Bronchial epithelial cell (primary cell): ENCODE measurements at regions not wholly inside any gene's neighbourhood (a gene's known extent, or its start where the extent isn't known, plus 50 kb on each side); places are given as distances from the start of the nearest gene placed in this dataset.

Source experiments
- DNase-seq: peaks from one replicate; pipeline ENCODE4 v3.0.0-alpha.2; 2010; ENCODE audit warnings: low read depth
- FAIRE-seq: peaks from 2 replicates; lab custom pipeline; 2011; peaks lifted over from hg19 to GRCh38; lab: Jason Lieb, UNC
- H3K27me3 ChIP-seq: 2 replicates; pipeline ENCODE4 v1.5.1; 2011; ENCODE audit warnings: low read length; ENCODE audit not compliant: control insufficient read depth, insufficient read depth
- H3K36me3 ChIP-seq: 2 replicates; pipeline ENCODE4 v1.5.1; 2011; ENCODE audit warnings: low read length; ENCODE audit not compliant: control insufficient read depth, insufficient read depth
- H3K4me3 ChIP-seq: 2 replicates; pipeline ENCODE4 v1.5.1; 2011; ENCODE audit warnings: mild to moderate bottlenecking, low read depth, low read length, control low read depth
- TF ChIP-seq, protein P1 (sequence below): IDR thresholded peaks from 2 replicates; pipeline ENCODE4 v1.5.1; 2011; ENCODE audit warnings: mild to moderate bottlenecking, moderate library complexity, low read length, control low read depth, inconsistent platforms; ENCODE audit not compliant: insufficient read depth, severe bottlenecking

DNA sequence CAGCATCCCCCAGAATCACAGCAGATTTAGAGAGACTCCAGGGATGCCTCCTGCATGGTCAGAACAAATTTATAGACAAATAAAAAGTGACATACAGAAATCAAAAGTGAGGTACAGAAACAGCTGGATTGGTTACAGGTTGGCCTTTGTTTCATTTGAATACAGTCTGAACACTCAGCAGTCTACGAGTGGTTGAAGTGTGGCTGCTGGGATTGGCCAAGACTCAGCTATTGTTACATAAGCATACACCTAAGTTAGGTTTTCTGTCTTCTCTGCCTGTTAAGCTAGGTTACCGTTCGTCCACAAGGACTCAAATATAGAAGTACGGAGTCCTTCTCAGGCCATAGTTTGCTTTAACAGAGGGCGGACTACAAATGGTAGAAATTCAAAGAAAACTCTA is 262.4 kb upstream of the SLC14A2 start:
- TF ChIP-seq, protein P1, sequence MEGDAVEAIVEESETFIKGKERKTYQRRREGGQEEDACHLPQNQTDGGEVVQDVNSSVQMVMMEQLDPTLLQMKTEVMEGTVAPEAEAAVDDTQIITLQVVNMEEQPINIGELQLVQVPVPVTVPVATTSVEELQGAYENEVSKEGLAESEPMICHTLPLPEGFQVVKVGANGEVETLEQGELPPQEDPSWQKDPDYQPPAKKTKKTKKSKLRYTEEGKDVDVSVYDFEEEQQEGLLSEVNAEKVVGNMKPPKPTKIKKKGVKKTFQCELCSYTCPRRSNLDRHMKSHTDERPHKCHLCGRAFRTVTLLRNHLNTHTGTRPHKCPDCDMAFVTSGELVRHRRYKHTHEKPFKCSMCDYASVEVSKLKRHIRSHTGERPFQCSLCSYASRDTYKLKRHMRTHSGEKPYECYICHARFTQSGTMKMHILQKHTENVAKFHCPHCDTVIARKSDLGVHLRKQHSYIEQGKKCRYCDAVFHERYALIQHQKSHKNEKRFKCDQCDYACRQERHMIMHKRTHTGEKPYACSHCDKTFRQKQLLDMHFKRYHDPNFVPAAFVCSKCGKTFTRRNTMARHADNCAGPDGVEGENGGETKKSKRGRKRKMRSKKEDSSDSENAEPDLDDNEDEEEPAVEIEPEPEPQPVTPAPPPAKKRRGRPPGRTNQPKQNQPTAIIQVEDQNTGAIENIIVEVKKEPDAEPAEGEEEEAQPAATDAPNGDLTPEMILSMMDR = no peak
- FAIRE-seq (no peak), DNase-seq (peak; percentile 41)
- no peak overlapping the region for H3K4me3 ChIP-seq
- no peaks in the 10 kb centered on the region for H3K36me3 ChIP-seq
- no peaks in the 10 kb centered on the region for H3K27me3 ChIP-seq

DNA sequence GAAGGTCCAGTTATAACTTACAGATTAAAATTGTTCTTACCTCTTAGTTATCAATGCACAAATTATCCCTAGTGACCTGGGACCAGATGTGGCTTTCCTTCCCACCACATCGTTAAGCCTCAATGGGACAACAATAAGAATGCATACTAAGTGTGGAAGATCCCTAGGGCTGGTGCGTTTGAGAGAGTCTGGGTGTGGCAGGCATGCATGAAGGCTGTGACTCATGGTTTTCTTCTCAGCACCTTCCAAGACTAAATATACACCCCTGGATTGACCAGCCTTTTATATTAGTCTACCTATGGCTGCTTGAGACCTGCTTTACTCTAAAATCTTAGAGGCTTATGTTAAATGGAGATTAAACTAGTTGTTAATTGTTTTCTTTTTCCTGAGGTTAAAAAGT is 261.7 kb upstream of the SLC14A2 start:
- H3K4me3 ChIP-seq = no peak overlapping the region
- no peaks in the 10 kb centered on the region for H3K36me3 ChIP-seq
- FAIRE-seq = peak; percentile 43
- DNase-seq = peak; percentile 84
- TF ChIP-seq, protein P1 = no peak
- H3K27me3 ChIP-seq = no peaks in the 10 kb centered on the region

DNA sequence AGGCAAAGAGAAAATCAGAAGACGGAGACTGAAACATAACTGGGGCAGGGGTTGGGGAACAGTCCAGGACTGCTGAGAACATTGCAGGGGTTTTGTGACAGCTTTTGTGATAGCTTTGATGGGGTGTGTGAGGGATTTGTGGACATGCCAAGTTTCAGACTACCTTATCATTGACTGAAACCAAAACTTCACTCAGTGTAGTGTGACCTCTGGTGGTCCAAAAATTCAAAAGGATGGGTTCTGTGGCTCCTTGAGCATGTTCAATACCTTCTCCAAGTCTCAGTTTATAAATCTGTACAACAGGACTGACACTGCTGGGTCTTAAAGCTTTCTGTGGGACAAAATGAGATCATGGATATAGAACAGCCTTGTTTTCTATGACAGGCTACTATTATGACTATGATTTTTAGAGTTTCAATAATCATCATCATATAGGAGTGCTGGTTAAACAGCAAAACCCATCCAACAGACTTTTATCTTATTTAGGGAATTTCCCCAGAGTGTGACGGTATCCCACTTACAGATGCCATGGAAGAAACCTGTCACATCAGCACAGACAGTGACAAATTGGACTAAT is 259.2 kb upstream of the SLC14A2 start:
- H3K4me3 ChIP-seq = no peak overlapping the region
- DNase-seq = no peak
- no peaks in the 10 kb centered on the region for H3K36me3 ChIP-seq
- FAIRE-seq = peak; percentile 86
- TF ChIP-seq, protein P1 = no peak
- H3K27me3 ChIP-seq = no peaks in the 10 kb centered on the region

DNA sequence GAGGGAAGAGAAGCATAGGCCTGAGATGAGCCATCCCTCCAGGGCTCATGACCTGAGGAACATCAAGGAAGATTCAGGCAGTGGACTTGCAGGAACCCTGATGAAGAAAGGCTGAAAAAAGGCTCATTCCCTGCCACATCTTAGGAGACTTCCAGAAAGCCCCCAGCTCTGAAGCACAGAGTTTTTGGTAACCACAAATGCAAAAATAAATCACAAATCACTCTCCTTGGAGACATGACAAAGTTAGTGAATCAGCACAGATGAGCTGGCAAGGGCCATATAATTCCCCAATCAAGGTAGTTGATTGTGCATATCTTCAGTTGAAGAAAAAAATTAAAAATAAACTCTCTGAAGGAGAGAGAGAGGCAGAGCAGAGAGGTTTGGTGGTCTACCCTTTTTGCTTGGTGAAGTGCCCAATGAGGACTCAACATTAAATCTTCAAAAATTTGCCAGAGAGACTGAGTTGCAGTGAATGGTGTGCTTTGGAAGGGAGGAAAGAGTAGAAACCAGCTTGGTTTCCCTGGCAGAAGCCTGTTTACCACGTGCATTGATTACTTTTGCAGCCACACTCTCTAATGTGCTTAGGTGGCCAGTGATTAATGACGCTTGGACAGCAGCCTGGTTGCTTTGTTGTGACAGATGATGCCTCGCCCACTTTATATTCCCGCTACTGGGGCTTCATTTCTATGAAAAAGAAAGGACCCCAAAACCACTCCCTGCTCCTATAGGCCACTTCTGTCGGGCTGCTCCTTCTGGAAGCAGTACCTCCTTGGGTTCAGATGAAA is 257.4 kb upstream of the SLC14A2 start:
- TF ChIP-seq, protein P1 = no peak
- no peak for FAIRE-seq
- H3K27me3 ChIP-seq = no peaks in the 10 kb centered on the region
- DNase-seq = no peak
- H3K36me3 ChIP-seq = no peaks in the 10 kb centered on the region
- no peak overlapping the region for H3K4me3 ChIP-seq

DNA sequence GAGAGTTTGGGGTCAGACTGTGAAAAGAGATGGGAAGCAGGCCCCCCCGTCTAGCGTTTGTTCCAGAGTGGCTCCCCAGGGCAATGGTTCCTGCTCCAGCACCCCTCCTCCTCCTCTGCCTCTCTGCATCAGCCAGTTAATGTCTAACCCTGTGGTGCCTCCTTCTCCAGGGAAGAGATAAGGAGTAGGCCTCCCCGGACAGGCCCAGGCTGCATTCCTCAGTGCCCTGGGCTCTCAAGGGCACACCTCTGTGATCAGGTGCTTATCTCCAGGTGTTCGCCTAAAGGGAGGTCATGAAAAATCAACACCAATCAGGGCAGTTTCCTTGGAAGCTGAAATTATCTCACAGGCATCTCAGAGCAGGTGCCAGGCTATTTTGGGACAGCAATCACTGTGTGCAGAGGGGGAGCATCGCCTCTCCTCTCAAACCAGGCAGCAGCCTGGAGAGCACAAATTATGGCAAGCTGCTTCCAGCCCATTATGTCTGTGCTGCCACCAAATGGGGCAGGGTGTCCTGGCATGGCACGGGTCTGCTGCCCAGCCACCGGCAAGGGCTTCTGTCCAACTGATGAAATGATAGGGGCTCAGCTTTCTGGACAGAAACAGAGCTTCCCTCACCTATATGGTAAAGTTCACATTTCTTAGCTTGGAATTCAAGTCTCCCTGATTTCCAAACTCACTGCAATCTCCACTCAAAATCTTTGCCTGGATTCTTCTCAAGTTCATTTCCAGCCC is 255.8 kb upstream of the SLC14A2 start:
- Histone ChIP-seq H3K27me3 (no peaks in the 10 kb centered on the region), H3K4me3 (no peak overlapping the region), H3K36me3 (no peaks in the 10 kb centered on the region)
- no peak for FAIRE-seq
- TF ChIP-seq, protein P1 = no peak
- DNase-seq = no peak
